HG03196 (cell line): ENCODE measurements at regions not wholly inside any gene's neighbourhood (a gene's known extent, or its start where the extent isn't known, plus 50 kb on each side); places are given as distances from the start of the nearest gene placed in this dataset.

ENCODE experiments used
- ATAC-seq: cut with Tn5 transposase; IDR thresholded peaks from one replicate; pipeline ENCODE4 v1.9.1; 2021; ENCODE audit not compliant: unreplicated experiment

DNA sequence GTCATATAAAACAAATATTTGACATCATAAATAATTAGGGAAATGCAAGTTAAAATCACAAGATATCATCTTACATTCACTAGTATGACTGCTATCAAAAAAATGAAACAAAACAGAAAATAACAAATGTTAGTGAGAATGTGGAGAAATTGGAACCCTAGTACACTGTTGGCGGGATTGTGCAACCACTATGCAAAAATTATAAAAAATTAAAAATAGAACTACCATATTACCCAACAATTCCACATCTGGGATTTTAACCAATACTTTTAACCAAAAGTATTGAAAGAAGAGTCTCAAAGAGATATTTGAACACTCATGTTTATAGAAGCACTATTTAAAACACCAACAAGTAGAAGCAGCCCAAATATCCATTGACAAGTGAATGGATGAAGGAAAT, 797.2 kb upstream of the ADAMTS5 start:
- no peak for ATAC-seq

DNA sequence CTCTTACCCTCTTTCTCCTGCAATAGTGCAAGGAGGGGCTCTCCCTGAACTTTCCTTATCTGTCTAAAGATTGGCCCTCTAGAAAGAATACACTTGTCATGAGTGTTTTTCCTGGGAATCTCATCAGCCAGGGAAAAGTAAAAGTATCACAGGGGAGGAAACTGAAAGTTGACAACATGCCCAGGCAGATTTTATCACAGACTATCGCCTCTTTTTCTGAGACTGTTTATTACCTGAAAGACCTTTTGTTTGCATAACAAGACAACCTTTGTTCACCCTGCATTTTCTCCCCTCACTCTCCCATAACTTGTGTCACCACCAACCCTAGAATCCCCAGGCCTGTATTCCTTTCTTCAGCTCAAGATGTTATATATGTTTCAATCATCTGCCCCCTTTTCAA, 794.7 kb upstream of the ADAMTS5 start:
- ATAC-seq: no peak

GRCh38 chr21:27759820-27760219, 792.9 kb upstream of the ADAMTS5 start:
- ATAC-seq: no peak

DNA sequence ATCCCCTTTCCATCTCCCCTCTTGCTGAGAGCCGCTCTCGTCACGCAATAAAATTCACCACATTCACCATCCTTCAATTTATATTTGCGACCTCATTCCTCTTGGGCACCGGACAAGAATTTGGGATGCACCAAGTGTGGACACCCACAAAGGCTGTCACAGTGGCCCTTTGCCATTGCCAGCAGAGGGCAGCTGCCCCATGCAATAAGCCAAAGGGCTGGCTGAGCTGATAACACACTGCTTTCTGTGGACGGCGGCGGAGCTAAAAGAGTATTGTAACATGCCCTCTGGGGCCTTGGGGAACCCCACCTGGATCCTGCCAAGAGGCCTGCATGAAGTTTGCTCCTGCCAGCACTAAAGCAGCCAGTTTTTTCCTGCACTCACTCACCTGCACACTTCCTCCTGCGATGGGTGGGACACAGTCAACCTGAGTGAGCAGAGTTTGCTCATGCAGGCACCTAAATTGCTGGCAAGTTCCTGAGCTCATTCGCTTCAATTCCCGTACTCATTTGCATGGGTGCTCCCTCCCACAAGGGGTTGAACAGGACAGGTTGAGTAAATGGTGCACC, 792.3 kb upstream of the ADAMTS5 start:
- no peak for ATAC-seq

DNA sequence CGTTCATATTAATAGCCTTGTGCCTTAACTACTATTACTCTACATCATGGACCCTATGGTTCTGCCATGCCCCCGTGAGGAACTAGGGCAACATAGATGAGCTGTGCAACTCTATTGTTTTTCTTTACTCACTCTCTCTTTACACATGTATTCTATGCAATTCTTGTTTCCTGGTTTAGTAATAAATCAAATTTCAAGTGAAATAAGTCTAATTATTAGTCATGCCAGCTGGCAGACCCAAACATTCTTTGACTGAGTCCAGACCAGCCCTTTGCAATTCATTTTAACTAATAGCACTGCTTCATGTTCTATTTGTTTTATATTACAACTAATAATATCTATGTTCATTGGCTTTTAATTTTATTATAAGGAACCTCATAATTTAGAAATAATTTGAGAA, 789.3 kb upstream of the ADAMTS5 start:
- no peak for ATAC-seq

DNA sequence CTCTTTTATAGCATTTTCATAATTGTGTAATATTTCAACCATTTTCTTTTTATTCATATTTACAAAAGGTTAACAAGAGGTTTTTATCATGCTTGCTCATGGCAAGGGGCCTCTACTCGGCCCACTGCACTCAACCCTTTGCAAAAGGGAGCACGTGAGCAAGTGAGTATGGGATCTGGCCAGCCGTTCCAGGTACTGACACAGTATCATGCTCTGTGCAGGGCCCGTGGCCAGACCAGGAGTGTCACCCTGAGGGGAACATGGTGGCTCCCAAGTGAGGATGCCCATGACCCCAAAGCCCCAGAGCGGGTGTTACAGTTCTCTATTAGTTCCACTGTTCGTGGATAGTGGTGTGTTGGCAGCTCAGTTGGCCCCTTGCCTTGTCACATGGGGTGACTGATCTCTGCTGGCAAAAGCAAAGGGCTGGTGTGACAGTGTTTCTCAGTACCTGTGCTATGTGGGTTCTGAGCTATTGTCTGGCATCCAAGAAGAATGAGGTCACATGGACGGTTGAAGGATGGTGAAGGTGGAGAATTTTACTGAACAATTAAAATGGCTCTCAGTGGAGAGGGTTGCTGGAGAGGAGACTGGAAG, 777.2 kb upstream of the ADAMTS5 start:
- no peak for ATAC-seq

DNA sequence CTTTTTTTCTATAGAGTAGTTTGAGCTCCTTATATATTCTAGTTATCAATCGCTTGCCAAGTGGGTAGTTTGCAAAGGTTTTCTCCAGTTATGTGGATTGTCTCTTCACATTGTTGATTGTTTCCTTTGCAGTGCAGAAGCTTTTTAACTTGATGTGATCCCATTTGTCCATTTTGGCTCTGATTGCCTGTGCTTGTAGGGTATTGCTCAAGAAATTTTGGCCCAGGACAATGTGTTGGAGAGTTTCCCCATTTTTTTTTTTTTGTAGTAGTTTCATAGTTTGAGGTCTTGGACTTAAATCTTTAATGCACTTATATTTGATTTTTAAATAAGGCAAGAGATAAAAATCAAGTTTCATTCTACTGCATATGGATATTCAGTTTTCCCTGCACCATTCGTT, 774.8 kb upstream of the ADAMTS5 start:
- no peak for ATAC-seq

GRCh38 chr21:27740084-27740483, 773.2 kb upstream of the ADAMTS5 start:
- no peak for ATAC-seq

DNA sequence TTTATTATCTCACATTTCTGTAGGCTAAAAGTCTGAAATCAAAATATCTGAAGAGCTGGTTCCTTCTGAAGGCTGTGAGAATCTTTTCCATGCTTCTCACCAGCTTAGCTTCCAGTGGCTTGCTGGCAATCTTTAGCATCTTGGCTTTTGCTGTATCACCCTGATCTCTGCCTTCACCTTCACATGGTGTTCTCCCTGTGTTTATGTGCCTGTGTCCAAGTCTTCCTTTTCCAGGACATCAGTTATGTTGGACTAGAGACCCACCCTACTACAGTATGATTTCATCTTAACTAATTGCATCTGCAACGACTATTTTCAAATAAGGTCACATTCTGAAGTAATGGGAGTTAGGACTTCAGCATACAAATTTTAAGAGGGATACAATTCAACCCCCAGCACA, 772.3 kb upstream of the ADAMTS5 start:
- no peak for ATAC-seq

- ATAC-seq: no peak
These were observed 768.8 kb upstream of the ADAMTS5 start for GRCh38 chr21:27735699-27736098.

DNA sequence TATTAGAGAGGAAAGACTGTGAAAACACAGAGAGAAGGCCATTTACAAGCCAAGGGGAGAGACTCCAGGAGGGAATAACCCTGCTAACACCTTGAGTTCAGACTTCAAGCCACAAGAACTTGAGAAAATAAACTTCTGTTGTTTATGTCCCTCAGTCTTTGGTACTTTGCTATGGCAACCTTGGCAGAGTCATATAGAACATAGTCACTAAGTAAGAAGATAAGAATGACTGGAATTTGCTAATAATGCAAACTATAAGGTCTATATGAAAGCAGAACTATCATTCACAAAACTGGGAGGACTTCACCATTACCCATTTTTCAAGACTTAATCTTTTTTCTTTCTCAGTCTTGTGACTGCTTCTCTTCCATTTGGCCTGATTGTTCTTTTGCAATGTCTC, 767.3 kb upstream of the ADAMTS5 start:
- ATAC-seq: no peak

GRCh38 chr21:27725916-27726315, 759.0 kb upstream of the ADAMTS5 start:
- ATAC-seq: no peak

DNA sequence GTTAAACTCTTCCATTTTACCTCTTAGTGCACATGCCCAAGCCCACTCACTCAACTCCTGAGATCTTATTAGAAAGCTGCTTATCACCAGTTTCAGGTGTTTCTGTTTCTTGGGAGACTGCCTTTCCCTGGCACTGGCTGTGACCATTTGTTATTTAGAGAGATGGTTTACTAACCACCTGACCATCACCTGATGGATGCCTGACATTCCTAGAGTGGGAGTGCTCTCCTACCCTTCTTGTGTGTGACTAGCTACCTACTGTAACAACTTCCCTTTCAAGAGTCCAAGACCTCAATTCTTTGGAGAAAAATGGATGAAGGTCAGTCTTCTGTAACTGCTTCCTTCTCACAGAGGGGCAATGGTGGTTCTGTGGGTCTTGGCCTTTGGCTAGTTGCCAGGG, 755.2 kb upstream of the ADAMTS5 start:
- no peak for ATAC-seq

- ATAC-seq: no peak
These were observed 754.8 kb upstream of the ADAMTS5 start for GRCh38 chr21:27721675-27722074.

DNA sequence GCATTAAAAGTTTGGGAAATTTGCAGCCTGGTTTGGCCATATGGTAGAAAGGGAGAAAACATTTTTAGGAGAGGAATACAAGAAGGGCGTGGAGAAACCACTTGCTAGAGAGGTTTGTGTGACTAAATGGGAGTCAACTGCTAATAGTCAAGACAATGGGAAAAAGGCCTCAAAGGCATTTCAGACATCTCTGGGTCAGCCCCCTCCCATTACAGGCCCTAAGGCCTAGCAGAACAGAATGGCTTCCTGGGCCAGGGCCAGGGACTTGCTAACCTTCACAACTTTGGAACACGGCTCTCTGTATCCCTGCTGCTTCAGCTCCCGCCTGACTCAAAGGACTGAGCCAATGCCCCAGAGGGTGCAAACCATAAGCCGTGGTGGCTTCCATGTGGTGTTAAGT, 752.3 kb upstream of the ADAMTS5 start:
- no peak for ATAC-seq

DNA sequence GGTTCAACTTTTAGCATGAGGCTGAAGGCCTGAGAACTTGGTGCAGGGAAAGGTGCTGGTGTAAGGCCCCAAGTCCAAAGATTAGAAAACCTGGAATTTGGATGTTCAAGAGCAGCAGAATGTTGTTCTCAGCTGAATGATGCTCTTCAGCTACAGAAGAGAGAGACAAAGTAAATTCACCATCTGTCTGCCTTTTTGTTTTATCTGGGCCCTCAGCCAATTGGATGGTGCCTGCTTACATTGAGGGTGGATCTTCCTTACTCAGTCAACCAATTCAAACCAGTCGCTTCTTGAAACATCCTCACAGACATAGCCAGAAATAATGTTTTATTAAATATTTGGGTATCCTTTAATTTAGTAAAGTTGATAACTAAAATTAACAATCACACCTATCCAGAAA, 748.2 kb upstream of the ADAMTS5 start:
- ATAC-seq: no peak

GRCh38 chr21:27713154-27714109, 746.5 kb upstream of the ADAMTS5 start:
- no peak for ATAC-seq

DNA sequence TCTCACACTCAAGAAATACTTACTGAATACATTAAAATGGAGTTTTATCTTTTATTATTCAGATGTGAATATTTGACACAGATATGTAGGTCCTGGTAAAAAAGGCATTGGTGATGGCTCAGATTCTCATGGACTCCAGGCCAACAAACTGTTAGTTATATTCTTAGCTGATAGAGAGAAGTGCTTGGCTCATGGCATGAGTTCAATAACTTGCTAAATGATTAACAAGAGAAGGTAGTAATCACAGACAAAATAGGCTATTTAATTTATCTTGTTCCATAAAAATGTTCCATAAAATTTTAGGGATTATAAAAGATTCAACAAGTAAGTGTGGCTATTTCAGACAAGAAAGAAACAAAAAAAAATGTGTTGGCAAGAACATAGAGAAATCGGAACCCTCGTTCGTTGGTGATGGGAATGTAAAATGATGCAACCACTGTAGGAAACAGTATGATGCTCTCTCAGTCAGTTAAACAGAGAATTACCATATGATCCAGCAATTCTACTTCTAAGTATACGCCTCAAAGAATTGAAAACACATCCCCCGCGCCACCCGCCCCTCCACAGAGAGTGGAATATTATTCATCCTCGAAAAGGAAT, 737.8 kb upstream of the ADAMTS5 start:
- no peak for ATAC-seq

GRCh38 chr21:27703791-27704190, 736.9 kb upstream of the ADAMTS5 start:
- ATAC-seq: no peak

GRCh38 chr21:27700974-27701614, 734.2 kb upstream of the ADAMTS5 start:
- ATAC-seq: no peak

DNA sequence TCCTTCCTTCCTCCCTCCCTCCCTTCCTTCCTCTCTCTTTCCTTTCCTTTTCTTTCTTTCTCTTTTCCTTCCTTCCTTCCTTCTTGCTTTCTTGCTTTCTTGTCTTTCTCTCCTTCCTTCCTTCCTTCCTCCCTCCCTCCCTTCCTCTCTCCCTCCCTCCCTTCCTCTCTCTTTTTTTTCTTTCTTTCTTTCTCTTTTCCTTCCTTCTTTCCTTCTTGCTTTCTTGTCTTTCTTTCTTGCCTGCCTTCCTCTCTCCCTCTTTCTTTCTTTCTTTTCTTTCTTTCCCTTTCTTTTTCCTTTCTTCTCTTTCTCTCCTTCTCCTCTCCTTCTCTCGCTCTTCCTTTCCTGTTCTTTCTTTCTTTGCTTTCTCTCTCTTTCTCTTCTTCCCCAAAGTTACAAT, 728.4 kb upstream of the ADAMTS5 start:
- no peak for ATAC-seq
